NCI-H82 treated with DMSO at 0.1 percent for 48 hours (cell line): ENCODE measurements at regions not wholly inside any gene's neighbourhood (a gene's known extent, or its start where the extent isn't known, plus 50 kb on each side); places are given as distances from the start of the nearest gene placed in this dataset.
"Not testable (repeated sequence)": the region's sequence is repeated elsewhere in the genome, so short reads cannot be mapped to it uniquely, and the experiment has no call there.

Experiments
- DNase-seq: peaks from one replicate; lab custom pipeline; 2025; ENCODE audit not compliant: unreplicated experiment; lab: John Stamatoyannopoulos, UW

DNA sequence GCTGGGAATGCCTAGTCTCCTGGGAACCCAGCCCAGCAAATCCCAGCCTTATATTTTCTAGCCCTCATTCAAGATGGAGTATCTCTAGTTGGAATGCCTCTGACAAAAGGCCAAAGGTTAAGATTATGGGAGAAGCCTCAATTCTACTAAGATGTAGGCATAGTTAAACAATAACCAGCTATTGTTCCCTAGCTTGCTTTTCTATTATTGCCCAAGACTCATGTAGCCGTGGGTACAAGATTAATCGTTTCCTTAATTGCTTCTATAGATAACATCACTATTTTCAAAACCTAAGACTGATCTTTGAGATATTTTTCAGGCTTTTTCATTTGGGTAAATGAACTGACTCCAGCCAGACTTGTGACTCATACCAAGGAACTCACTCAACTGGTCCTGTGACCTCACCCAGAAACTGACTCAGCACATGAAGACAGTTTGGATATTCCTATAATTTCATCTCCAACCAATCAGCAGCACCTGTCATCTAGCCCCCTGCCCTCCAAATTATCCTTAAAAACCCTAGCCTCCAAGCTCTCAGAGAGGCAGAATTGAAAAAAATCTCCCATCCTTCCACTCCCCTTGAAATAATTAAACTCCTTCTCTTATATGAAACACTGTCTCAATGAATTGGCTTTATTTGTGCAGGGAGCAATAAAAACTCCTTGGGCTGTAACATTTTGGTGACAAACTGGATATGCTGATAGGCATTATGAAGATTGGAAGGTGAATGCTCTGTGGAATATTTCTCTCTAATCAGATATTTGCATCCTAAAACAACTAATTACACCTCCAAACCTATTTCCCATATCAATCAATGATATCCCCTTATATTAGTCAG is 589.0 kb downstream of the C12orf50 start:
- DNase-seq: no peak

DNA sequence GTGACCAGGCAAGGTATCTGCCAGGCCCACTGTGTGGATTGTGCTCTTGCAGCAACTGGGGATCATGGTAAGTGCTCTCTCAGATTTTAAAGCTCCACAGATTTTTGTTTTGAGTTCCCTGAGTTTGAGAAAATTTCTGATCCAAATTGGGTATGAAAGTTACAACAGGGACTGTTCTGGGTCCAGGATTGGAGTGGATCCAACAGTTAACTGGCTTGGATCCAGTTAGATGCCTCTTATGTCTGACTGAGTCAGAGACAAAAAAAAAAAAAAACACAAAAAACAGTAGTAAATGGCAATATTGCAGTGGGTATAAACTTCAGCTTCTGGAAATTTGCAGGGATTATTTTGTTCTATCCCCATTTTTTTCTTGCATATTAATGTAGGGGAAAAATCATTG is 598.8 kb downstream of the C12orf50 start:
- no peak for DNase-seq

DNA sequence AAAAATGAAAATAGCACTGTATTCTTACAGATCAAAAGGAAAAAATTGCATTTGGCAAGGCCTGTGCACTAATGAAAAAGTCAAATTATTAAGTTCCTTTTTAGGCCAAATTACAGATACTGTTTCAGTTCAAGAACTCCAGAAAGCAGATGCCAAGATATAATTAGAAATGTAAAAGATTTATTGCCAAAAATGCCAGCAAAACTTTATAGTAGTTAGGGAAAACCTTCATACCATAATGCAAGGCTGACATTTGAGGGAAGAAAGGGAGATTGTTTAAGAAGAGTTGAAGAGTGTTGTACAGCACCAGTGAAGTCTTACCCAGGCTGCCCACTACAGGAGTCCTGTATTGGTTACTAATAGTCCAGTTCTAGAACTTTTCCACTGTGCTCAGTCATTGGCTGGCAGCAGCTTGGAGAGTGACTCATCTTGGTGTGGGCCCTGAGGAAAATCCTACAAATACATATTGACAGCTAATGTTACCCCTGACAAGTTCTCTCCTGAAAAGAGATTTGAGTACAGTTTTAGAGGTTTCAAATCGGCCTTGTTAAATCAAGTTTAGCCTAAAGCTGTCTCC is 600.4 kb downstream of the C12orf50 start:
- DNase-seq: no peak

DNA sequence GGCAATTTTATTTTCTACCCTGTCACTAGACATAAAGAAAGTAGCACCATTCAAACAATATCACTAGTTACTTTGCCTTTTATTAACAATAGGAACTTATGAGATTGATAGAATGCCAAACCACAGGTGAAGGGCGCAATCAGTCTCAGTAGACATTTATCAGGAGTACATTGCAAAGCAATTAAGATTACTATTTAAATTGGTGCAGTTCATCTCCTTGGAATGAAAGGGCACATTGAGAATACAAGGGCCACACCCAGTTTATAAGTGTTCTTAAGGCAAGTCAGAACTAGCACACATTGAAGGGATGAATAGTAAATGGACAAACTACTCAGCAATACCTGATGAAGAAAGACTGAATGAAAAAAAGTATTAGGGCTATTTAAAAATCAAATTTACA is 601.4 kb downstream of the C12orf50 start:
- DNase-seq: no peak

DNA sequence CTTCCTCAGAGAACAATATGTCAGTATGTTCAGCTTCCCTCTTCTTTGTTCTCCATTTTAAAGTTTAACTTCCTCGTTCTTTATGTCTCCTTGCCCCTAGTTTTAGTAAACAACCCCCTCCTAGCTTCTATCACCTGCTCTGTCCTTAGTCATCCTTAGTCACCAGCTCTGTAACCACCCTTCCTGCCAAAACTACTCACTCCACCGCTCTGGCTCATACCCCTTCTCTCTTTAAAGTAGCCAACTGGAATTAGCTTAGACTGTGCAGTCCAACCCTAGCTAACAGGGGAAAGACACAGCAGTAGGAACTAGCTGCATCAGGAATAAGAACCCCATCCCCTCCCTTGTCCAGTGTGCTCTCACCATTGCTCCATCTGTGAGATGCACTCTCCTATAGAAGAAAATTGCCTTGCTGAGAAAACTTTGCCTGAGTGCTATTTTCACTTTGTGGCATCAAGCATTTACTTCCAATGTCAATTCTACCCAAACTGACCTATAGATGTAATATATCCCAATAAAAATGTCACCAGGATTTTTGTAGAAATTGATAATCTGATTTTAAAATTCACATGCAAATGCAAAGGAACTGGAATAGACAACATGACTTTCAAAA is 603.2 kb downstream of the C12orf50 start:
- DNase-seq: no peak

DNA sequence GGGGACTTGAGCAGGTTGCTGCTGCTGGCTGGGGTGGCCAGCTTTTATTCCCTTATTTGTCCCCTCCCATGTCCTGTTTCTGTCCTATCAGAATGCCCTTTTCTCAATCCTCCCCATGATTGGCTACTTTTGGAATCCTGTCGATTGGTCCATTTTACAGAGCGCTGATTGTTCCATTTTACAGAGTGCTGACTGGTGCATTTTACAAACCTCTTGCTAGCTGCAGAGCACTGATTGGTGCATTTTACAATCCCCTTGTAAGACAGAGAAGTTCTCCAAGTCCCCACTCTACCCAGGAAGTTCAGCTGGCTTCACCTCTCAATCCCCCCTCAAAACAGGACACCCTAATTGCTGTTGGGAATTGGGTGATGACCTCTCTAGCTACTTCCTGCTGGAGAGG is 608.0 kb downstream of the C12orf50 start:
- DNase-seq: not testable (repeated sequence)

DNA sequence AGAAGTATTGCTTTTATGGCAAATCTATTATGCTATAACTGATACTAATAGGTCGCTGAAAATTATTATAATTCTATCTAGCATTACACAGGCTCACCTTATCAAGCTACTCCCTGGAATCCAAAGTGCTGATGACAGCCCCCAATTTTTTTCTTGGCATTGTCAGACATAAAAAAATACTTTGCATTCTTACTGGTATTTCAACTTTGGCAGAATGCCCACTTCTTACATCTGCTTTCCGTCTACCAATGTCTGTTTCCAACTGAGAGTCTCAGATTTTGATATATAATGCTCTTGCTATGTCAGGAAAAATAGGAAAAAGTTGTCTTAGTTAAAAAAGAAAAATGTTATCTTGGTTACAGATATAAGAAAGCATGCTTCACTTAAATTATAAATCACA is 615.4 kb downstream of the C12orf50 start:
- DNase-seq: no peak

DNA sequence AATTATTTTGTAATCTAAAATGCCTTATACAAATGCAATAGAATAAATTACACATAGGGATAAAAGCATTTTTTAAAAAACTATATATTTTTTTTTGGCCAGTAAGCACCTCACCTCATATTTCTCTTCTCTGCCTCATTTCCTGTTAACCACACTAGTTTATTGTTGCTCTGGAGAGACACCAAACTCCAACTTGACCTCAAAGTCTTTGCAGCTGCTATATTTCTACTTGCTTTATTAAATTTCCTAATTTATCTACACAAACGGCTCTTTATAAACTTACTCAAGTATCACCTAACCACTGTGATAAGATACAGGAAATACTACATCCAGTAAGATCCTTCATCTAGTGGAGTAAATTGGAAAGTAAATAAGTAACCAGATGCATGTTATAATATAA is 622.3 kb downstream of the C12orf50 start:
- DNase-seq: no peak

DNA sequence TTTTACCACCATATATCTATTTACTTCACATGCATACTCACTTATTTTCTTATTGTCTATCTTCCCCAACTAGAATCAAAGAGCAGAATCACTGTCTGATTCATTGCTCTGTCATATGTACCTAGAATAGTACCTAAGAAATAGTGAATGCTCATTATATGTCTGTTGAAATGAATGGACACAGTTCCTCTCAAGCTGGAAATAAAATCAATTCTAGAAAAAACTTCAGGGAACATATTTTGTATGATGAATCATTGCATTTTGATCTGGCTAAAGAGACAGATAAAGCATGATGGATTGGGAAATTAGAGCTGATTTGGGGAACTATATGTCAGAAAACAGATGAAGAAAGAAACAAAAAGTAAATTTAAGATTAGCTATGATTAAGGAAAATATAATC is 623.3 kb downstream of the C12orf50 start:
- DNase-seq: no peak

DNA sequence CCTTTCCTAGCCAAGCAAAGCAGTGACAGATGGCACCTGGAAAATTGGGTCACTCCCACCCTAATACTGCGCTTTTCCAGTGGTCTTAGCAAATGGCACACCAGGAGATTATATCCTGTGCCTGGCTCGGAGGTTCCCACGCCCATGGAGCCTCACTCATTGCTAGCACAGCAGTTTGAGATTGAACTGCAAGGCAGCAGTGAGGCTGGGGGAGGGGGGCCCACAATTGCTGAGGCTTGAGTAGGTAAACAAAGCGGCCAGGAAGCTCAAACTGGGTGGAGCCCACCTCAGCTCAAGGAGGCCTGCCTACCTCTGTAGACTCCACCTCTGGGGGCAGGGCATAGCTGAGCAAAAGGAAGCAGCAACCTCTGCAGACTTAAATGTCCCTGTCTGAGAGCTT is 635.0 kb downstream of the C12orf50 start:
- DNase-seq: not testable (repeated sequence)

DNA sequence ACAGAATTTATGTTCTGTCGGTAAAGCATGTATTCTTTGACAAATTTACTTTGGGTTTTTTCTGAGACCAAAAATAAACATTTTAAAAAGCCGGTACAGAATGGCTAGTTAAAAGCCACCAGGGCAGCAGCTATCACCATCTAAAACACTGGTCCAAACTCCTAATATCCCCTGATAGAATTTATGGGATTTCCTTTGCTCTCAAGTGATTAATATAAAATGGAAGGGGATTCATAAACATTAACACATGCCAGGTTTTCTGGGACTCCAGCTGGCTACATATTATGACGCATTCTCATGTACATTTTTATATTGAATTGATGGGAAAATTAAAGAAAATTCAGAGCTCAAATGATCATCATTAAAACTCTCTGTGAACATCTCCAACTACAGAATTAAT is 640.8 kb downstream of the C12orf50 start:
- DNase-seq: no peak

DNA sequence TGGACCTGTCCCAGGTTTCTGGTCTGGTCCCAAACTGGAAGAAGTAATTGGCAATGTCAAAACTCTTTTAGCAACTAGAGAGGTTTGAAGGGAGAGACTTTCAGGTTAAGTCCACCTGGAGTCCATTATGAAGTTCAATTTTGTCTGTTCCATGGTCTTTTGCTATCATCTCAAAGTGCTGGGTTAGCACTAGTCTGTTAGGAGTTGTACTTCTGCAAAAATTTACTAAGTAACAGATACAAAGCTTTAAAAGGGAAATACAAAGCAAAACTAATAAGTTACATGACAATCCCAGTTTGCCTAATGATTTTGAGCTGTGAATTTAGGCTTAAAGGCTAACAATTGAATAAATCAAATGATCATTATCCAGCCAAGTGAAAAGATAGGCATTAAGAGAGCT is 643.9 kb downstream of the C12orf50 start:
- DNase-seq: no peak

DNA sequence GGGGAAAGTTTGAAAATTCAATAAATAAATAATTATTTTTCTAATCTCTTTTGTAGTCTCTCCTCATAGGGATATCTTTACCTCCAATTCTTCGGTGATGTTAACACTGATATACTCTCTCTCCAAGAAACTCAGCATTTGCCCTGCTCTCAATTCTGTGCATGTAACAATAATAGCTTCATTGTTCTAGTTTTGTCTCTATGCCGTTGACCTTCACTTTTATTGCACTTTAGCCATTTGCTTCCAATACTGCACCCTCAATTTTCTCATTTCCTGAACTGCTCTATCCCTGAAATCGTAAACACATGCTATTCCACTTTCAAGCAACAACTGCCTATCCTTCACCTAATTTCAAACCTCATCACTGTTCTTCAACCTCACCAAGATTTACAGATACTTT is 645.0 kb downstream of the C12orf50 start:
- no peak for DNase-seq

DNA sequence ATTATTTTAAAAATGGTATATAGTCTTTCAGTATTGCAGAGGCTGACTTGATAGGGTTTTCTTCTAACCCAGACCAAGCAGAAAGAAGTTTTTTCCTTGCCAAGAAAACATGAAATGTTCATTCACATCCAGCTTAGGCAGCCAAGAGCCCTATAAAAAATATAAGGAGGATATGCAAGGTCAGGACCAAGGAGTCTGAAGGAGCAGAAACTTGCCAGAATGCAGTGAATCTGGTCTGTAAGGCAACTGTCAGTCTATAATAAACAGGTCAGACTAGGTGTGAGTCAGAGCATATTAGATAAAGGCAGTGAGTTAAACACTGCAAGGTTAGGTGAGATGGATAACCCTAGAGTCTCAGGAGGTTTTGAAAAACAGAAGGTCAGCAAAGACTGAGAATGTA is 645.5 kb downstream of the C12orf50 start:
- no peak for DNase-seq

DNA sequence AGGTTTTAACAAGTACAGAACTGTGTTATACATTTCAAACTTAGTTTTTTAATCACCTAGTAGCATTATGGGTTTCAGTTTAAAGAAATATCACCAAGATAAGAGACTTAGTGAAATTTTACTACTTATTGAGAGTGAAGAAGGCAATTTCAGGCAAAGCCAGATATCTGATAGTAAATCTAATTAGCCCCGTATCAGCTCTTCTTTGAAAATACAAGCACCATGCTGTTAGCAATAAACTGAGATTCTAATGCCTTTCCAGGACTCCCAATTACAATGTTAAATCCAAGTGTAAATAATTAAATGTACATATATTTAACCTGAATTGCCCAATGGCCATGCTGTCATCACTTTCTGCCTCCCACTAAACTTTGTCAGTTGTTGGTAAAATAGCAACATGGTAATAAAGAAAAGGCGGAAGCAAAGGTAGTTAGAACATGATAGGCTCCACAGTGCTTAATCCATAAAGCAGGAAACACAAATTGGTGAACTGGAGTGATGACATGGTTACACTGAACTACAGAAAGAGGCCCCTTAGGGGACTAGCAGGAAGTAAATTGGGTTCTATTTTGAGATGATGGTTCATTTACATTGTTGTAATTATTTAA is 646.1 kb downstream of the C12orf50 start:
- DNase-seq: no peak

DNA sequence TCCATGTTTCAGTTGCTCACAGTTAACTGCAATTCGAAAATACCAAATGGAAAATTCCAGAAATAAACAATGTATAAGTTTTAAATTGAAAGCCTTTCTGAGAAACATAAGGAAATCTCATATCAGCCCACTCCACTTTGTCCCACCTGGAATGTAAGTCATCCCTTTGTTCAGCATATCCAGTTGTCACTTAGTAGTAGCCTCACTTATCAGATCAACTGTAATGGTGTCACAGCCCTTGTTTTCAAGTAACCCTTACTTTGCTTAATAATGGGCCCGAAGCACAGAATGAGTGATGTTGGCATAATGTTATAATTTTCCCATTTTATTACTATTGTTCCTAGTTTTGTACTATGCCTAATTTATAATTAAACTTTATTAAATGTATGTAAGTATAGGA is 646.8 kb downstream of the C12orf50 start:
- DNase-seq: no peak

DNA sequence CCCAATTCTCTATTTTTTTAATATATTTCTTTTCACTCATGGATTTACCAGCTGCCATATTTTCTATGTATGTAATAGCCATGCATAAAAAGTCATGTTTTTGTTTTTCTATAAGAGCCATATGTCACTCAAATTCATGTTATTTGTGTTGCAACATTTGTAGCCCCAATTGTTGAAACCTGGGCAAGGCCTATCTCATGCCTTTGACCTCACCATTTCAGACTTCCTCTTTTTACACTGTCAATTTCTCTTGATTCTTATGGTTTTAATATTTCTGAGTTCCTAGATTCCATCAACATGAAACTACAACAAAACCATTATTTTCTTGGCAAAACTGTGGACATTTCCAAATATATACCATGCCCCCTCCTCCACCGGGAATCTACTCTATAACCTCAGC is 647.5 kb downstream of the C12orf50 start:
- DNase-seq: no peak

DNA sequence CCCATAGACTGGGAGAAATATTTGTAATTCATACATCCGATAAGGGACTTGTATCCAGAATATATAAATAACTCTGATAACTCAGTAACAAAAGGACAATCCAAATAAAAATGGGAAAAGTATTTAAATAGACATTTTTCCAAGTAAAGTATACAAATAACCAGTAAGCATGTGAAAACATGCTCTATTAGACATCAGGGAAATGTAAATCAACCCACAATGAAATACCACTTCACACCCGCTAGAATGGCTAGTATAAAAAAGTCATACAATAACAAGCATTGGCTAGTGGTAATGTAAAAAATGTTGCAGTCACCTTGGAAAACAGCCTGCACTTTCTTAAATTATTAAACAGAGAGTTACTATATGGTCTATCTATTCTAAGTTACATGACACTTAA is 650.7 kb downstream of the C12orf50 start:
- DNase-seq: no peak

DNA sequence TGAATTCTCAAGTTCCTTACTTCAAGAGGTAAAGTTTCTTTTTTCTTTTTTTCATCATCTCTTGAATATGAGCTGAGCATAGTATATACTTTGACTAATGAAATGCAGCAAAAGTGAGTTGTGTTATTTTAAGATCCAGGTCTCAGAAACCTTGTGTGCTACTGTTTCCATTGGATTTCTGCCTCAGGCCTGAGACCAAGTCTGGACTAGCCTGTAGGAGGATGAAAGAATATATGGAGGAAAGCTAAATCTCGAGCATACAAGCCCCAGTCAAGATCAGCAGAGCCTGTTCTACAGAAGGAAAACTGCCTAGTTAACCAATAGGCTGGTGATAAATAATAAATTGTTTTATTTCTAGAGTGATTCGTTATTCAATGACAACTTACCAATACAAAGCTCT is 652.5 kb downstream of the C12orf50 start:
- no peak for DNase-seq

DNA sequence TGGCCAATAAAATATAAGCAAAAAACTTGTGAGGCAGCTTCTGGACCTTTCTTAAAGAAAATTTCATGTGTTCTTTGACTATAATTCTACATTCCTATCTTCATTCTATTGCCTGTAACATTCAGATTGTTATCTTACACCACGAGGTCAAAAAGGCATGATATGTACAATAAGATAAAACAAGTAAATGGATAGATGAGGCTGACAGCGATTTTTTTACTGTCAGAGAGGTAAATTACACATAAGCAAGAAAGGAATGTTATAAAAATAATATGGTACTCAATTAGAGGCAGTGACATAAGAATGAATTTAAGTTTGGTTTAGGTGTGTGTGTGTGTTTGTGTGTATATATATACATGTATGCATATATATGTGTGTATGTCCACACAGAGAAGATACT is 660.0 kb downstream of the C12orf50 start:
- no peak for DNase-seq

DNA sequence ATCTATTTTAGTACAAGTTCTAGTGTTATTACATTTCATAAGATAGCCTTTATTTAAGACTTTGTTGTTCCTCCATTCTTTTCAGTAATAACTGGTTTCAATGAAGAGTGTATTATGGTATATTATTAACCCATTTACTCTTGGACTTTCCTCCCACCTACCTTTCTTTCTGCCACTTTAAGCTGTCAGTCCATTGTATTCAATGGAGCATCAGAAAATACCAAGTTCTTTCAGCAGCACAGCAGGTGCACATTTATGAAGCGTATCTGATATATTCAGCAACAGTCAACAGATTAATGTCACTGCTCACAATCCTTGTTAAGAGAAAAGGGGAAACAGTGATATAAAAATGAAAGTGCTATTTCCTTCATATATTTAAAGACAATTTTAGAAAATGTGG is 660.9 kb downstream of the C12orf50 start:
- DNase-seq: no peak

DNA sequence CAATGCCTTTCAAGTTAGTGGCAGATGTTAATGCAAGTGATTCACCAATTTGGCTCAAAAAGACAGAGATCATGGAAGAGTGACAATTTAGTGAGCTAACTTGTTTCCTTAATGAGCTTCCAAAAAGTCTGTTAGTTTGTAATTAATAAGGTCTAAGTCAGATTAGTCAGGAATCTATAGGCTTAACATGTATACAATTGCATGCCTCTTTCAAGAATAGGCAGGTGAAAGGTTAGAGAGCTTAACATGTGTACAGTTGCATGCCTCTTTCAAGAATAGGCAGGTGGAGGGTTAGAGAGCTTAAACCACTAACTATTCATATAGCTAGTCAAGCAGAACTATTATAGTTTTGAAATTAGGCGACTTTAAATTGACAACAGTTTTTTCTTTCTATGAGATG is 663.8 kb downstream of the C12orf50 start:
- DNase-seq: peak; percentile 27
